Activated CD4-positive, alpha-beta T cell treated with anti-CD3 and anti-CD28 coated beads, Interleukin-2, amount 50 U/mL, for 16 hours (primary cell): ENCODE measurements at regions not wholly inside any gene's neighbourhood (a gene's known extent, or its start where the extent isn't known, plus 50 kb on each side); places are given as distances from the start of the nearest gene placed in this dataset.
"Not testable (repeated sequence)": the region's sequence is repeated elsewhere in the genome, so short reads cannot be mapped to it uniquely, and the experiment has no call there.

Source experiments
- DNase-seq: peaks from one replicate; pipeline ENCODE4 v3.0.0-alpha.2; 2020

- not testable (repeated sequence) for DNase-seq
These were observed 82.0 kb upstream of the CMKLR1 start for GRCh38 chr12:108421082-108421481.

- not testable (repeated sequence) for DNase-seq
These were observed 81.3 kb upstream of the CMKLR1 start for GRCh38 chr12:108420421-108420820.

DNA sequence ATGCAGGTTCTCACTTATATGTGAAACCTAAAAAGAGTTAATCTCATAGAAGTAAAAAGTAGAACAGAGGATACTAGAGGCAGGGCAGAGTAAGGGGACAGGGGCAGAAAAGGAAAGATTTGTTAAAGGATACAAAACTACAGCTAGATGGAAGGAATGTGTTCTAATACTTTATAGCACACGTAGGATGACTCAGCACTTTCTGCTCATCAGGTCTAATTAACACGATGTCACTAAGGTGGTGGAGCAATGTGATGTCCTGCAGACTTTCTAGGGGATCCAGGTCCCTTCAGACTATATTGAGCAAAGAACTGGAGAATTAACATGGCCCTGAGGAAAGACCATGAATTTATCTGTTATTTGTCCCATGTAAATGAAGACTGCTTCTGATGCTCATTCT, 80.8 kb upstream of the CMKLR1 start:
- DNase-seq, result no peak

DNA sequence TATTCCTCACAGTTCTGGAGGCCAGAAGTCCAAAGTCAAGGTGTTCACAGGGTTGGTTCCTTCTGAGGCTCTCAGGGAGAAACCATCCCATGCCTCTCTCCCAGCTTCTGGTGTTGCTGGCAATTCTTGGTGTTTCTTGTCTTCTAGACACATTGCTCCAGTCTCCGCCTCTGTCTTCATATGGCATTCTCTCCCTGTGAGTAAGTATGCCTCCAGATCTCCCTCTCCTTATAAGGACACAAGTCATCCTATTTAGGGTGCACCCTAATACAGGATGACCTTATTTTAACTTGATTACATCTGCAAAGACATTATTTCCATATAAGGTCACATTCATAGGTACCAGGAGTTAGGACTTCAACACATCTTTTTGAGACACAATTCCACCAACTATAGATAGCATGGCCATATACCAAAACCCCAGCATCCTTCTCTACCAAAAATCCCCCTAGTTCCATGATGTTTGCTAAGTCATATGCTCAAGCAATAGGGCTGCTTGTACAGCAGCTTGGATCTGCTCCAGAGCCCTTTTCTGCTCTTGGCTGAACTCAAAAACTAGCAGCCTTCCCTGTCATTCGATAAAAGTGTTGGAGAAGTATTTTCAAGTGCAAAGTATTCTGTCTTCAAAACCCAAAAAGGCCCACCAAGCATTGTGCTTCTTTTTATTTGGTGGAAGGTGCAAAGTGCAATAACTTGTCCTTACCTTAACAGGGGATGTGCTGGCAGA, 79.2 kb upstream of the CMKLR1 start:
- DNase-seq, result no peak

GRCh38 chr12:108414021-108414420, 74.9 kb upstream of the CMKLR1 start:
- no peak for DNase-seq

- no peak for DNase-seq
These were observed 71.6 kb upstream of the CMKLR1 start for GRCh38 chr12:108410689-108411088.

- DNase-seq, result no peak
These were observed 70.4 kb upstream of the CMKLR1 start for GRCh38 chr12:108409481-108409880.

GRCh38 chr12:108403952-108404351, 64.8 kb upstream of the CMKLR1 start:
- no peak for DNase-seq

DNA sequence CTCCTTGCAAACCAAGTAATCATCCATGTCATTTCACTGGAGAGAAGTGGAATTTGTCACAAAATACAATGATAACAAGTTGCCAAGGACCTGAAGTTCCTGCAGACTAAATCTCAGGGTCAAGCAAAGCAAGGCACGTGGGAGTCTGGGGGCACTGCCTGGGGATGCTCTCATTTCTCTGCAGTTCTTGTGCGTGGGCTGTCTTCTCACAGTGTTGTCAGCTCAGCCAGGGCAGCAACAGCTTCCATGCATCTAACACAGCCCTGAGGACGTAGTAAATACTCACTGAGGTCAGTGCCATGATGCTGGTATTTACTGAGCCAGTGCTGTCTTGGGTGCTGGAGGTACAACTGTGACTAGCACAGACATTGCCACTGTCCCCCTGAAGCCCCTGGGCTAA, 62.9 kb upstream of the CMKLR1 start:
- no peak for DNase-seq

DNA sequence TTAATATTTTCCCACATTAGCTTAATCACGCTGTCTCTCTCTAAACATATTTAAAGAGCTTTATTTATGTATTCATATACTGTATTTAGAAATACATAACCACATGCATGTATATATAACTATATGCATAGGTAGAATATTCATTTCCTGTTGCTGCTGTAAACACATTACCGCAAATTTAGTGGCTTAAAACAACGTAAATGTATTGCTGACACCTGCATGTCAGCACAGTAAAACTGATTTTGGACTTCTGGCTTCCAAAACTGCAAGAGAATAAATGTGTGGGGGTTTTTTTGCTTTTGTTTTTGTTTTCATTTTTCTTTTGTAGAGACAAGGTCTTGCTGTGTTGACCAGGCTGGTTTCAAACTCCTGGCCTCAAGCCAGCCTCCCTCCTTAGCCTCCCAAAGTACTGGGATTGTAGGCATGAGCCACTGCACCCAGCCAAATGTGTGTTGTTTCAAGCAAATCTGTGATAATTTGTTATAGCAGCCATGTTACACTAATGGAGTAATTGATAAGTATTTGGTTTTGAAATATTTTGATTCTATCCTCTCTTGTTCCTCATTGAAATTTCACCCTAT, 61.9 kb upstream of the CMKLR1 start:
- no peak for DNase-seq

- DNase-seq, result no peak
These were observed 61.4 kb upstream of the CMKLR1 start for GRCh38 chr12:108400481-108400880.

DNA sequence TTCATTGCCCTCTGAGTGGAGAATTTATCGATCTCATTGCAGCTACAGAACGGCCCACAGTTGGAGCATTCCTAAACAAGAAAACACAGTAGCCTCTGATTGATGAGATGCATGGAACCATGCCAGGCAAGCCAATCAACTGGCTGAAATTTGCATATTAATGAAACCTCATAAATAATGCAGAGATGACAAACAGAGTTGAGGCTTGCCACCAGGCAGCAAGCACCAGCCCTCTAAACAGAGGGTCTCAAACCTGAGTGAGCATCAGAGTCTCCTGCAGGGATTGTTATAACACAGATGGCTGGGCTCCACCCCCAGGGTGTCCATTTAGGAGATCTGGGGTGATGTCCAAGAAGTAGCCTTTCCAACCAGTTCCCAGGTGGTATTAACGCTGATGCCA, 60.9 kb upstream of the CMKLR1 start:
- no peak for DNase-seq

DNA sequence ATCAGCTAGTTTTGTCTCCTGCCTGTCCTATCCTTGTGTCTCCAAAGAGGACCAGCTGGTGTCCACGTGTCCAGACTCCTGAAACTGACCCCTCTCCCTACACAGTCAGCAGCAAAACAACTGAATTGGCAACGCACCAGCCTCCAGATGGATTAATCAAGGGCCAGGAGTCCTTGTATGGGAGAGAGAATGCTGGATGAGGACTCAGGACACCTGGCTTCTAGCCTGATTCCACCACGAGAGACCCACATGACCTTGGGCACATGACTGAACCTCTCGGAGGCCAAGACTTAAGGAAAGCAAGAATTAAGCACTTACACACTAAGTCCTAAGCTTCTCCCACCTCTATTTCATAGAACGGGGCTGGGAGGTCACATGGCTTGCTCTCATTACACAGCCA, 60.4 kb upstream of the CMKLR1 start:
- DNase-seq, result no peak

DNA sequence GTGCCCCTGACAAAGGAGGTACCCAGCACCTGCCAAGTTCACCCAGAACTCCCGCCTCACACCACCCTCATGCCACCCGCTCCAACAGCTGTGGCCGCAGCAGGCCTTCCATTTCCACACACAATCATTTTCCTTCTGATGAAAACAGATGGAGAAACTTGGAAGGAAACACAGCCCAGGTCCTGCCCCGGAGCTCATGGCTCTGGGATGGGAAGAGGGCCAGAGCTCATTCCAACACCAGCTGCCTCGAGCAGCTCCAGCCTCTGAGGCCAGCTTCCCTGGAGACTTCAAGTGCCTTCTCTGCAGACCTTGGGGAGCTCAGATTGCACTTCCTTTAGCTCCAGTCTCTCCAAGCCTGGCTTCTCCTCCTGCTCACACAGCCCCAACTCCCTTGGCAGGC, 55.1 kb upstream of the CMKLR1 start:
- no peak for DNase-seq

DNA sequence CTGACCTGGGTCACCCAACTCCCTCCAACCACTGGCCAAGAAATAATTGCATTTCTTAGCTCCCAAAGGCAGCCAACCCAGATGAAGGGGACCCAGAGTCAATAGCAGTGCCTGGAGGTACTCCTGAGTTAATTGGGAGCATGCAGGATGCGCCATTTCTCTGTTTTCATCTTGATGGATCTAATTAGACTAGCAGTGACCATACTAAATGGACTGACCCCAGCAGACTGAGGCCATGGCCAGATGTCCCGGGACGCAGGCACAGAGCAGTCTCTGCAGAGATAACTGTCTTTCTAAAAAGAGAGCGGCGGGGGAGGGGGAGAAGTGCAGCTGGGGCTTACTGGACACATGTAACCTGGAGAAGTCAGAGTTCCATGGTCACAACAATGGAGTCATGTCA, 53.2 kb upstream of the CMKLR1 start:
- DNase-seq, result no peak

GRCh38 chr12:108390495-108391203, 51.5 kb upstream of the CMKLR1 start:
- no peak for DNase-seq

DNA sequence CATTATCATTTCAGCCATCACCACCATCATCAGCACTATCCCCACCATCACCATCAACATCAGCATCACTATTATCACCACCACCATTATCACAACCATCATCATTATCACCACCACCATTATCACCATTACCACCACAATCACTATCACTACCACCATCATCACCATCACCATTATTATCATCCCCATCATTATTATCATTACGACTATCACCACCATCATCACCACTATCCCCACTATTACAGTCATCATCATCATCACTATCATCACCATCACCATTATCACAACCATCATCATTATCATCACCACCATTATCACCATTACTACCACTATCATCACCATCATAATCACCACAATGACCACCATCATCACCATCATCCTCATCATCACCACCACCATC, 50.4 kb upstream of the CMKLR1 start:
- no peak for DNase-seq
